ENCODE measurements at regions not wholly inside any gene's neighbourhood (a gene's known extent, or its start where the extent isn't known, plus 50 kb on each side); places are given as distances from the start of the nearest gene placed in this dataset.

- TF ChIP-seq, protein P1, sequence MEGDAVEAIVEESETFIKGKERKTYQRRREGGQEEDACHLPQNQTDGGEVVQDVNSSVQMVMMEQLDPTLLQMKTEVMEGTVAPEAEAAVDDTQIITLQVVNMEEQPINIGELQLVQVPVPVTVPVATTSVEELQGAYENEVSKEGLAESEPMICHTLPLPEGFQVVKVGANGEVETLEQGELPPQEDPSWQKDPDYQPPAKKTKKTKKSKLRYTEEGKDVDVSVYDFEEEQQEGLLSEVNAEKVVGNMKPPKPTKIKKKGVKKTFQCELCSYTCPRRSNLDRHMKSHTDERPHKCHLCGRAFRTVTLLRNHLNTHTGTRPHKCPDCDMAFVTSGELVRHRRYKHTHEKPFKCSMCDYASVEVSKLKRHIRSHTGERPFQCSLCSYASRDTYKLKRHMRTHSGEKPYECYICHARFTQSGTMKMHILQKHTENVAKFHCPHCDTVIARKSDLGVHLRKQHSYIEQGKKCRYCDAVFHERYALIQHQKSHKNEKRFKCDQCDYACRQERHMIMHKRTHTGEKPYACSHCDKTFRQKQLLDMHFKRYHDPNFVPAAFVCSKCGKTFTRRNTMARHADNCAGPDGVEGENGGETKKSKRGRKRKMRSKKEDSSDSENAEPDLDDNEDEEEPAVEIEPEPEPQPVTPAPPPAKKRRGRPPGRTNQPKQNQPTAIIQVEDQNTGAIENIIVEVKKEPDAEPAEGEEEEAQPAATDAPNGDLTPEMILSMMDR (IDR thresholded peaks at IDR 0.05; ENCODE audit: insufficient read depth, low read length, poor library complexity, severe bottlenecking), result no peak
- TF ChIP-seq EZH2phosphoT487 (conservative IDR thresholded peaks at IDR 0.05; ENCODE audit: low read length), result no peak
Measured at GRCh38 chr6:11367638-11368199, 135.3 kb upstream of the NEDD9 start.

All from SU-DHL-6 (cell line).